SK-N-SH (cell line): ENCODE measurements at regions not wholly inside any gene's neighbourhood (a gene's known extent, or its start where the extent isn't known, plus 50 kb on each side); places are given as distances from the start of the nearest gene placed in this dataset.

ENCODE experiments used
- CTCF ChIA-PET: fragments of 300-600, 350-600 bp; formaldehyde crosslinking; extraction: SDS; loops from one replicate; lab custom pipeline; 2021; lab: Yijun Ruan, JAX
- POLR2A ChIA-PET: fragments of 350-600 bp; sonication (Branson Sonifier 250); formaldehyde crosslinking; extraction: SDS; loops from one replicate; lab custom pipeline; 2020; ENCODE audit warnings: antibody characterized with exemption, inconsistent platforms; lab: Yijun Ruan, JAX
- DNase-seq: peaks from one replicate; pipeline ENCODE4 v3.0.0; 2012
- H2AFZ ChIP-seq: fragments of 200-600 bp; sonication (generic); 2 replicates; pipeline ENCODE4 v1.8.1; 2016; ENCODE audit warnings: antibody characterized with exemption, mild to moderate bottlenecking, low read depth
- H3F3A ChIP-seq: fragments of 200-600 bp; sonication (generic); replicated peaks from 2 replicates; pipeline ENCODE3; 2016; ENCODE audit warnings: antibody characterized with exemption, mild to moderate bottlenecking; ENCODE audit not compliant: insufficient read depth
- H3K27ac ChIP-seq, 2 experiments: fragments of 200-500 bp in 1 of 2; fragments of 200-600 bp in 1 of 2; sonication (Bioruptor generic) in 1 of 2; sonication (generic), shearing (Covaris generic) in 1 of 2; 2 replicates each; pipeline versions ENCODE4 v1.5.1 to v1.6.1; 2014 to 2016; ENCODE audit warnings: low read depth in 2 of 2, inconsistent platforms in 1 of 2, low read length in 1 of 2, mild to moderate bottlenecking in 1 of 2, mixed read lengths in 1 of 2
- H3K27me3 ChIP-seq: fragments of 200-600 bp; sonication (generic), shearing (Covaris generic); 2 replicates; pipeline ENCODE4 v1.6.1; 2016; ENCODE audit warnings: mixed run types; ENCODE audit not compliant: insufficient read depth
- H3K36me3 ChIP-seq, 2 experiments: fragments of 200-500 bp in 1 of 2; fragments of 200-600 bp in 1 of 2; sonication (Bioruptor generic) in 1 of 2; sonication (generic) in 1 of 2; replicated peaks in 1 of 2; 2 replicates each; pipeline versions ENCODE3 to v1.5.1; 2014 to 2016; ENCODE audit warnings: low read length in 1 of 2, mild to moderate bottlenecking in 1 of 2; ENCODE audit not compliant: insufficient read depth in 2 of 2, control insufficient read depth in 1 of 2
- H3K4me1 ChIP-seq, 2 experiments: fragments of 200-500 bp in 1 of 2; fragments of 200-600 bp in 1 of 2; sonication (Bioruptor generic) in 1 of 2; sonication (generic), shearing (Covaris generic) in 1 of 2; 2 replicates each; pipeline versions ENCODE4 v1.5.1 to v1.6.1; 2014 to 2016; ENCODE audit warnings: low read depth in 1 of 2, low read length in 1 of 2, mixed run types in 1 of 2; ENCODE audit not compliant: insufficient read depth in 2 of 2, control insufficient read depth in 1 of 2
- H3K4me2 ChIP-seq: fragments of 200-600 bp; sonication (generic), shearing (Covaris generic); 2 replicates; pipeline ENCODE4 v1.6.1; 2017; ENCODE audit warnings: mixed run types
- H3K4me3 ChIP-seq, 2 experiments: fragments of 200-500 bp in 1 of 2; fragments of 200-600 bp in 1 of 2; sonication (Bioruptor generic) in 1 of 2; sonication (generic), shearing (Covaris generic) in 1 of 2; 2 replicates each; pipeline versions ENCODE4 v1.5.1 to v1.8.1; 2014 to 2016; ENCODE audit warnings: low read depth in 2 of 2, inconsistent platforms in 1 of 2, low read length in 1 of 2, mild to moderate bottlenecking in 1 of 2, mixed read lengths in 1 of 2, moderate library complexity in 1 of 2
- H3K79me2 ChIP-seq: fragments of 200-600 bp; sonication (generic); 2 replicates; pipeline ENCODE4 v1.8.1; 2017; ENCODE audit warnings: mild to moderate bottlenecking; ENCODE audit not compliant: insufficient read depth
- H3K9ac ChIP-seq: fragments of 200-600 bp; sonication (generic); 2 replicates; pipeline ENCODE4 v1.6.1; 2017; ENCODE audit warnings: mixed run types
- H3K9me2 ChIP-seq: fragments of 200-600 bp; sonication (generic); 2 replicates; pipeline ENCODE4 v1.6.1; 2017; ENCODE audit warnings: mixed run types
- H3K9me3 ChIP-seq: fragments of 200-600 bp; sonication (generic); 2 replicates; pipeline ENCODE4 v1.6.1; 2017; ENCODE audit warnings: mixed run types, mild to moderate bottlenecking, moderate library complexity
- H4K20me1 ChIP-seq: fragments of 200-600 bp; sonication (generic); 2 replicates; pipeline ENCODE4 v1.6.1; 2017; ENCODE audit warnings: mild to moderate bottlenecking, mixed run types; ENCODE audit not compliant: insufficient read depth
- CTCF ChIP-seq: fragments of 200-600 bp; sonication (generic); IDR thresholded peaks from 2 replicates; pipeline ENCODE4 v1.6.1; 2017; ENCODE audit warnings: antibody characterized with exemption, mild to moderate bottlenecking, moderate library complexity
- ELF1 ChIP-seq: IDR thresholded peaks from 2 replicates; pipeline ENCODE4 v1.4.0; 2012
- EP300 ChIP-seq, 2 experiments: IDR thresholded peaks; 2 replicates each; pipeline versions ENCODE4 v1.4.0 to v1.6.1; 2012; ENCODE audit warnings: borderline replicate concordance in 1 of 2, low read depth in 1 of 2, low read length in 1 of 2
- EZH2phosphoT487 ChIP-seq: fragments of 200-600 bp; sonication (generic); IDR thresholded peaks from 2 replicates; pipeline ENCODE4 v1.6.1; 2017; ENCODE audit warnings: low read depth, mixed run types, mild to moderate bottlenecking, antibody characterized with exemption, moderate library complexity, borderline replicate concordance
- GATA2 ChIP-seq: sonication (generic); formaldehyde crosslinking; IDR thresholded peaks from 2 replicates; pipeline ENCODE4 v1.5.0; 2020; ENCODE audit warnings: mild to moderate bottlenecking, missing genetic modification reagents
- IRF3 ChIP-seq: fragments of 150-350 bp; IDR thresholded peaks from 2 replicates; pipeline ENCODE4 v1.6.1; 2016; ENCODE audit warnings: mild to moderate bottlenecking, low read depth, low read length
- MAX ChIP-seq: IDR thresholded peaks from 2 replicates; pipeline ENCODE4 v1.4.0; 2012; ENCODE audit warnings: low read depth
- MXI1 ChIP-seq: IDR thresholded peaks from 2 replicates; pipeline ENCODE4 v1.6.1; 2012; ENCODE audit warnings: mild to moderate bottlenecking, low read depth, low read length, improper control_type of control experiment
- NFIC ChIP-seq: IDR thresholded peaks from 2 replicates; pipeline ENCODE4 v1.4.0; 2012; ENCODE audit warnings: borderline replicate concordance
- NRF1 ChIP-seq: IDR thresholded peaks from 2 replicates; pipeline ENCODE4 v1.6.1; 2012; ENCODE audit warnings: low read depth, mild to moderate bottlenecking, low read length
- REST ChIP-seq: IDR thresholded peaks from 2 replicates; pipeline ENCODE4 v1.6.1; 2012; ENCODE audit warnings: mild to moderate bottlenecking, low read depth, low read length, moderate library complexity
- SIN3A ChIP-seq: IDR thresholded peaks from 2 replicates; pipeline ENCODE4 v1.6.1; 2012; ENCODE audit warnings: low read depth, mild to moderate bottlenecking, low read length, moderate library complexity, borderline replicate concordance
- TAF1 ChIP-seq: IDR thresholded peaks from 2 replicates; pipeline ENCODE4 v1.6.1; 2012; ENCODE audit warnings: low read depth, mild to moderate bottlenecking, low read length, moderate library complexity, borderline replicate concordance
- TEAD4 ChIP-seq: IDR thresholded peaks from 2 replicates; pipeline ENCODE4 v1.4.0; 2012; ENCODE audit warnings: mild to moderate bottlenecking, borderline replicate concordance; ENCODE audit not compliant: insufficient read depth
- WGBS: methylation state at CpG from one replicate; pipeline ENCODE4 v1.1.6; 2017; ENCODE audit warnings: low lambda C conversion rate; 5-methylcytosine and 5-hydroxymethylcytosine counted together
- TF ChIP-seq, protein P1 (sequence below): fragments of 150-350 bp; IDR thresholded peaks from 2 replicates; pipeline ENCODE4 v1.6.1; 2017; ENCODE audit warnings: antibody characterized with exemption, low read length, low read depth, borderline replicate concordance

- TF ChIP-seq CTCF (no peak), ELF1 (no peak), TAF1 (no peak)
Measured at GRCh38 chr1:238491265-238491664, 600.5 kb upstream of the ZP4 start (continued).

GRCh38 chr1:238489006-238489405 is 598.3 kb upstream of the ZP4 start:
- no peak overlapping the region for H3K9ac ChIP-seq
- no peak for DNase-seq
- H3K4me2 ChIP-seq: no peak overlapping the region
- no peak overlapping the region for H3K4me3 ChIP-seq
- H3K27me3 ChIP-seq: no peaks in the 10 kb centered on the region
- H3K9me3 ChIP-seq: no peaks in the 10 kb centered on the region
- no peaks in the 10 kb centered on the region for H3K9me2 ChIP-seq
- no peaks in the 10 kb centered on the region for H3K36me3 ChIP-seq
- H3K79me2 ChIP-seq: no peaks in the 10 kb centered on the region
- no peak overlapping the region for H2AFZ ChIP-seq
- CTCF ChIA-PET: no interaction called here
- 80% methylated on average over 3 of the region's 3 CpGs for WGBS
- POLR2A ChIA-PET: no interaction called here
- no peaks in the 10 kb centered on the region for H4K20me1 ChIP-seq
- H3K27ac ChIP-seq: peak overlapping the region in 1 of 2 experiments; percentile 55; a peak in 1 of 4 replicates
- H3K4me1 ChIP-seq: peaks cover 0 to 9% of the 10 kb centered on the region in 2 experiments; a peak in 3 of 4 replicates
- H3F3A ChIP-seq: peaks cover 13% of the 10 kb centered on the region
- TF ChIP-seq GATA2 (CRISPR knock-in tag) (no peak), IRF3 (no peak), ELF1 (no peak), MXI1 (no peak), SIN3A (no peak), NRF1 (no peak), NFIC (no peak)
- TF ChIP-seq, protein P1, sequence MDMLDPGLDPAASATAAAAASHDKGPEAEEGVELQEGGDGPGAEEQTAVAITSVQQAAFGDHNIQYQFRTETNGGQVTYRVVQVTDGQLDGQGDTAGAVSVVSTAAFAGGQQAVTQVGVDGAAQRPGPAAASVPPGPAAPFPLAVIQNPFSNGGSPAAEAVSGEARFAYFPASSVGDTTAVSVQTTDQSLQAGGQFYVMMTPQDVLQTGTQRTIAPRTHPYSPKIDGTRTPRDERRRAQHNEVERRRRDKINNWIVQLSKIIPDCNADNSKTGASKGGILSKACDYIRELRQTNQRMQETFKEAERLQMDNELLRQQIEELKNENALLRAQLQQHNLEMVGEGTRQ: no peak

GRCh38 chr1:238488401-238488800 is 597.7 kb upstream of the ZP4 start:
- no peak for DNase-seq
- peaks cover 0 to 9% of the 10 kb centered on the region in 2 experiments; a peak in 3 of 4 replicates for H3K4me1 ChIP-seq
- H3K4me3 ChIP-seq: no peak overlapping the region
- no peaks in the 10 kb centered on the region for H3K79me2 ChIP-seq
- no peaks in the 10 kb centered on the region for H3K9me3 ChIP-seq
- no peaks in the 10 kb centered on the region for H4K20me1 ChIP-seq
- H3K9me2 ChIP-seq: no peaks in the 10 kb centered on the region
- H3K27ac ChIP-seq: peak overlapping the region in 1 of 2 experiments; percentile 55; a peak in 2 of 4 replicates
- no peak overlapping the region; the same call in 1 of the 2 replicates for H2AFZ ChIP-seq
- ChIA-PET CTCF (no interaction called here), POLR2A (no interaction called here)
- 0 out of 2 replicates have a peak overlapping the region, but pooled peaks have one; percentile 11 for H3K4me2 ChIP-seq
- no peak overlapping the region for H3K9ac ChIP-seq
- 68% methylated on average over 2 of the region's 2 CpGs for WGBS
- H3K27me3 ChIP-seq: no peaks in the 10 kb centered on the region
- peaks cover 13% of the 10 kb centered on the region for H3F3A ChIP-seq
- H3K36me3 ChIP-seq: no peaks in the 10 kb centered on the region
- TF ChIP-seq MAX (no peak), EP300 (IDR thresholded peaks at IDR 0.05; ENCODE audit: borderline replicate concordance in 1 of 2, low read depth in 1 of 2, low read length in 1 of 2) (no peak), REST (no peak), TEAD4 (no peak), CTCF (no peak), EZH2phosphoT487 (no peak)
